GM19468 (cell line): ENCODE measurements at regions not wholly inside any gene's neighbourhood (a gene's known extent, or its start where the extent isn't known, plus 50 kb on each side); places are given as distances from the start of the nearest gene placed in this dataset.

Source experiments
- ATAC-seq: cut with Tn5 transposase; IDR thresholded peaks from one replicate; pipeline ENCODE4 v1.9.1; 2021; ENCODE audit warnings: mild to moderate bottlenecking, moderate library complexity, moderate number of reproducible peaks; ENCODE audit not compliant: unreplicated experiment; ENCODE audit errors: extremely low read depth

GRCh38 chr9:118449554-118449953, 745.4 kb downstream of the TLR4 start:
- no peak for ATAC-seq

GRCh38 chr9:118455259-118455658, 751.1 kb downstream of the TLR4 start:
- ATAC-seq: no peak

GRCh38 chr9:118455788-118456187, 751.6 kb downstream of the TLR4 start:
- no peak for ATAC-seq

- no peak for ATAC-seq
Measured at GRCh38 chr9:118457171-118458000, 753.2 kb downstream of the TLR4 start.

DNA sequence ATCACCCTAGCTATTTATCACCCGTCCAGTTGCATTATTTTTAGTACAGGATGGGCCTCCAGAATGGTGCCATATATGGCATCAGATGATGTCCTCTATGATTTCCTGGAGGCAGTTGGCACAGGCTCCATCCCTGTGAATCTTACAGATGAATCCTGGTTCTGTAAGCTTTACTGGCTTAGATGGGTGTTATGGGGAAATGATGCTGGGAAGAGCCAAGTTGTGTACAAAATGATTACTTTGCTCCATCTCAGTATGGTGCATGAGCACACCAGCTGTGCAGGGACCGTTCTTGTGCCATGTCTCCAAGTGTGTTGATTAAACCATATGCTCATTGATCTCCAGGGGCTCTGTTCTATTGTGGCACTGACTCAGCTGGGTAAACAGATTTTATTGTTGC, 755.7 kb downstream of the TLR4 start:
- ATAC-seq: no peak

DNA sequence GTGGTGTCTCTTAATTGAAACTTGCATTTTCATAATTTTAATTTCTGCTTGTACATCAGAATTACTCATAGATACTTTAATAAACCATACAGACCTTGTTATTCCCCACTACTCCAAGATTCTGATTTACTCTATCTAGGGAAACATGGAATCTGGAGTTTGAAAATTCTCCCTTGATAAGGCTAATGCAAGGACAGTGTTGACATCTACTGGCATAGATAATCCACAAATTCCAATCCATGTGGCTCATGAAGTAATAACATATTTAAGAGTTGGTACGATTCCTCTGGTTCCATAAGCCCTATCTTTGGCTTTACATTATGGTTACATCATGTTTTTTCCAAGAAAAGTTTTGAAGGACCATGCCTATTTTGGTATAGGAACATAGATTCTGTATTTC, 759.2 kb downstream of the TLR4 start:
- no peak for ATAC-seq

DNA sequence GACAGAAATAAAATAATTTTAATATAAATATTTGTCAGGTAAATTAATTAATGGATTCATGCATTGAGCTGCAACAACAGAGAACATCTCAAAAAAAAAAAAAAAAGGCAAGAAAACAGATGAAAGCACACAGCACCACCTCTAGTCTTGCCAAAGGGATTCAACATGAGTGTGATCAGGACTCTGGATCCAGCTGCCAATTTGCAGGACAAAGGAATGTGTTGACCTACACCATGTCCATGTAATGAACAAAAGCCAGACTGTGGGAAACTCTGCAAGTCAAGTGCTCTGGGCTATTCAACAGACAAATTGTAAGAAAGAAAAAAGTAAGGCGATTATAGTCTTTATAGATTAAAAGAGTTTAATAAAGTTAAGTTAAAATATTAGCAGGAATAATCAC, 769.3 kb downstream of the TLR4 start:
- no peak for ATAC-seq

DNA sequence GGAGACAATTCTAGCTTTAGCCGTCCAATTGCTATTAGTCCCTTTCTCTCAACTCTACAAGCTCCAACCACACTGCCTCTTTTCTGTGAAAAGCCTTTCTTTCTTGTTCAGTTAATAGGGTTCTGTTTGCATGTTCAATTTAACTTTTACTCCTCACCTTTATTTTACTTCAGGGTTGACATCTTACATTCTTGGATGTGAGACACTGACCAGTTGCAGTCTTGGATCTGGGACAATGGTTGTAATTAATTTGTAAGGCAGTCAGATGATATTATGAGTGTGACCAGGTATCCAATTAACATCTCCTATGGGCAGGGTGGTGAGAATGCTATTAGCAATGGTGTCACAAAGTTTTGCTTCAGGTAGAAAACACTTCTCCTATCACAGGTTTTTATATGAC, 774.5 kb downstream of the TLR4 start:
- no peak for ATAC-seq

GRCh38 chr9:118482306-118482705, 778.1 kb downstream of the TLR4 start:
- no peak for ATAC-seq

DNA sequence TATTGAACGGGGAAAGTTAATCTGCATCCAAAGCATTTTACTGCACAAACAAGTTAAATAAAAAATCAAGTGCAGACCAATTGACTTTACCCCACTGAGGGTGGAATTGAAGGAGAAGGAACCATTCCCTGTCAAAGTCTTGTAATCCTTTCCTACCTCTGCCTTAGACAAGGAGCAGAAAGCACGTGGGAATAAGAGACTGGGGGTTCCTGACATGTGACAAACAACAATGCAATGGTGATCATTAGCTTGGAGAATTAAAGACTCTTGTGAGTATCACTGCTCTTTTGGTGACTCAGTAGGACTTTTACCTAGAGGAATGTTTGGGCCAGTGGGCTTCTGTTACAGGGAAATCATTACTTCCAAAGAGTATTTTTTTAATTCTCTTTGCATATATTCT, 779.5 kb downstream of the TLR4 start:
- no peak for ATAC-seq

DNA sequence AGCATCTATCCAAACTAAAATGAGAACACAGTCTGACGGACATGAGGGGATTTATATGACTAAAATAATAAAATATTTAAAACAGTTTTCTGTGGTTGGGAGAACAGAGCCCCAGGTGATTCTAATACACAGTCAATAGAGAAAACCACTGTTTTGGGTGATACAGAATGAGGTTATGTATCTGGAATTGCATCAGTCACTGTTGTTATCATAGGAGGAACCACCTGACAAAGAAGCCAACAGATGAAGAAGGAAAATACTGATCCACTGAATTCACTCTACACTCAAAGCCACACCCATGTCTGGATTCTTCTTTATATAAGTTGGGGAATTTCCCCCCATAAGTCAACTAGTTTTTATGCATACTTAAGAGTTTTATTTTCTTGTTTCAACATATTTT, 799.0 kb downstream of the TLR4 start:
- ATAC-seq: no peak

- ATAC-seq: no peak
Measured at GRCh38 chr9:118510711-118511110, 806.5 kb downstream of the TLR4 start.

DNA sequence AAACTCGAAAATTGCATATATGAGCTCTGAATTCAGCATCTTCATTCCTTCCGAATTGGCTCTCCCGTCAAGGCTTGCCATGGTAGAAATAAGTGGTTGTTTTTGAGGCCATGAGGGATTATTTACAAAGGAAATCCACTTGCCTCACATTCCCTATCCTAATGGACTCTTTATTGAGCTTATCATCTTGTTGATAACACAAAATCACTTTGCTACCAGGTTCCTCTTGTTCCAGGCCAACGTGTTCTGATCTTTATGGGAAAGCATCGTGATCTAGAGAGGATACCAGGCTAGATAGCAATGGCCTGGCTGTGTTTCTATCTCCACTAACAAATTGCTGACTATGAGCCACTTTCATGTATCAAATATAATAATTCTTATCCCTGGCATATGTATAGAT, 811.7 kb downstream of the TLR4 start:
- ATAC-seq: no peak

DNA sequence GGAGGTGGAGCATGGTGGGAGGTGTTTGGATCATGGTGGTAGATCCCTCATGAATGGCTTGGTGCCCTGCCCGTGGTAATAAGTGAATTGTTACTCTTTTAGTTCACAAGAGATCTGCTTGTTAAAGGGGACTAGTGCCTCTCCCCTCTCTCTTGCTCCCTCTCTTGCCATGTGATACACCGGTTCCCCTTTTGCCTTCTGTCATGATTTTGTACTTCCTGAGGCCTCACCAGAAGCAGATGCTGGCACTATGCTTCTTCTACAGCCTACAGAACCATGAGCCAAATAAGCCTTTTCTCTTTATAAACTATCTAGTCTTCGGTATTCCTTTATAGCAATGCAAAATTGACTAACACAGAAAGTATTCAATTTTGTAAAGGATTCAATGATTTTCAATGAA, 817.1 kb downstream of the TLR4 start:
- ATAC-seq: no peak

DNA sequence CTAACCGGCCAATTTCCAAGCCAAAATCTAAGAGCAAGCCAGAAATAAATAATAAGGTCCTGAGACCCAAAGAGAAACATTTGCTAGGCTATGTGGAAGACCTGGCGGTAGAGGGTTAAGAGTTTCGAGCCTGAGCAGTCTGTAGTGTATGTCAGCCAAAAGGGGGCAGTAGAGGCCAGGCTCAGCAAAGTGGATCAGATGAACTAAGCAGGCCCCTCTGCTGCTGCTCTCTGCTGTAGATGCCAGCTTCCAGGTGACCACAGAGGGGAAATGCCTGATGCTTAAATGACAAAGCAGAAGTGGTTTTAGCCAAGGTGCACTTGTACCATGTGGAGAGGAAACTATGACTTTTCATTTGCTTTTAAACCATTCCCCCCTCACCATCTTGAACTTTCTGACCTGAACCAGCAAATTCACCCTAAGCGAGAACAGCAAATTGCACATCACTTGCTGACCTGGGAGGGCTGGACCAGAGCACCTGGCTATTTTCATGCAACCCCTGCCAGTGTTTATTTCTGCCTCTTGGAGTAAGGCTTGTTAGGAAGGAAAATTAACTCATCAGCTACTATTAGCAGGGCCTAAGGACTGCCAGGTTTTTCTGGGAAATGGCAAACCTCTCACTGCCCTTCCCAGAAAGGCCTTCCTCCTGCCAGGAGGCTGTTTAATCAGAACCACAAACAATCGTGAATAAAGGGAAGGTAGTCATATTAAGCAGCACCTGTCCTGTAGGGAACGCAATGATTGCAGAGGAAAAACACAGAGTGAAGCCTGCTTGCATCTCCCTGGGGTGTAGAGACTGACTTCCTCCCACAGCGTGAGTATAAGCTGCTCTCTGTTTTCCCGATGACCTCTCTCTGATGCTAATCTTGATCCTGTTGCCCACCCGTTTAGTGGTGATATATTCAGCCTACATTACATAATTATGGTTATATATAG, 818.2 kb downstream of the TLR4 start:
- ATAC-seq: no peak

- no peak for ATAC-seq
Measured at GRCh38 chr9:118527261-118527660, 823.1 kb downstream of the TLR4 start.

DNA sequence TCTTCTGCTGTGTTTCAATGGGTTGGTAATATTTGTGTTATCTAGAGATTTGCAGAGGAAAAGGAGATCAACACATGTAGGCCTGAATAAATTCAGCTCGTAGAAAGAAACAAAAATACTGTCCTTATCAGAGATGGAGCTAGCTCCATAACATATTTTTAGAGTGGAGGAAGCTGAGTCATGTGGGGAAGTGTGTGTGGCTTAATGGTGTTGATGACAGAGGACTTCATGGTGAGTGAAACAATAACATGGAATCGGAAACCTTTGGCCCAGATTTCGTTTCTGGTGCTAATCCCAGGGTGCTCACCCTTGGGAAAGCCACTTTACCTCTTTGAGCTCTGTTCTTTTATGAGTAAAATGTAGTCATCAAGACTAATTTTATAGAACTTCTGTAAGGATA, 825.0 kb downstream of the TLR4 start:
- ATAC-seq: no peak

GRCh38 chr9:118529624-118530214, 825.5 kb downstream of the TLR4 start:
- ATAC-seq: peak; percentile 60

DNA sequence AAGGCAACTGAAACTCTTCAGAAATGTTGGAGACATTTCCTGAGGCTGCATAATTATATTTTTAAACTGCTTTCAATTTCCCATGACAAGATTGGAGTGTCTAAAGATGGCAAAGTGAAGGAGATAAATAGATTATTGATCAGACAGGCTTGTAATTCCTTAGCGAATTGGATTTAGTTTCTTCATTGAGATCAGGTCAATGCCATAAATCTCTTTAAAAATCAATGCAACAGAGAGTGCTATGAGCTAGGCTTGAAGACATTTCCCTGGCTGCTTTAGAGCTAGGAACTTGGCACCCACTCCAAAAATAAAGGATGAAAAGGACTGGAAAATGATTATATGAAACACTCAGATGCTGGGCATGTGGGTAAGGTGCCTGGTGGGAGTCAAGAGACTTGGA, 828.4 kb downstream of the TLR4 start:
- ATAC-seq: no peak

DNA sequence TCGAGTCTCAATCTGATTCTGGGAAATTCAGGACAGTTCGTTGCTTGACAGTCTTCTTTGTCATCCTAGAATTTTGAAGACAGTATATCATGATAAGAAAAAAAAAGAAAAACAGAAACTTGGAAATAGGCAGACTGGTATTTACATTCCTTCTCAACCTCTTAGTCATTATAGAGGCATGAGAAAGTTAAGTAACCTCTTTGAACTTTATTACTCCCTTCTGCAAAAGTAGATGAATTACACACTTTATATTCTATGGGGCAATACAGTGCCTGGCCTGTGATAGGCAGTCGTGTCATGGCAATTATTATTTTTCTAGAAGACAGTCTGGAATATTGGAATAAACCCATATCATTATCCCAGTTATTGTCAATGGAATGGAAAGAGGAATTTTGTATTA, 828.9 kb downstream of the TLR4 start:
- ATAC-seq: no peak

DNA sequence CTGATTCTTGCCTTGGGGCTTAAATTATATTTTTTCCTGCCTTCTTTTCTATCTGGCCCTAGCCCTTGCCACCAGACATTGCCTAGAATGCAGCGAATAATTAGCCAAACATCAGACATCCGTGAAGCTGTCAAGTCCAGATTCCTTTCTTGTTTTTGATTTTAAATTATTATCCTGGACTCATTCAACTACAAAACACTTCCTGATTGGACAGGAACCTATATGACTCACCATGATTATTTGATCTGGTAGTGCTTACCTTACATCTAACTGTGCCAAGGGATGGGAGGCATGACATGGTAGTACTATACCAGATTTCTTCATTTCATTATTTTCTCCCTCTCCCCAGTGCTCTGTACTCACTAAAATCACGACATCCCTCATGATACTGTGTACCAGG, 829.6 kb downstream of the TLR4 start:
- ATAC-seq: no peak
